ENCODE measurements at regions not wholly inside any gene's neighbourhood (a gene's known extent, or its start where the extent isn't known, plus 50 kb on each side); places are given as distances from the start of the nearest gene placed in this dataset.

DNA sequence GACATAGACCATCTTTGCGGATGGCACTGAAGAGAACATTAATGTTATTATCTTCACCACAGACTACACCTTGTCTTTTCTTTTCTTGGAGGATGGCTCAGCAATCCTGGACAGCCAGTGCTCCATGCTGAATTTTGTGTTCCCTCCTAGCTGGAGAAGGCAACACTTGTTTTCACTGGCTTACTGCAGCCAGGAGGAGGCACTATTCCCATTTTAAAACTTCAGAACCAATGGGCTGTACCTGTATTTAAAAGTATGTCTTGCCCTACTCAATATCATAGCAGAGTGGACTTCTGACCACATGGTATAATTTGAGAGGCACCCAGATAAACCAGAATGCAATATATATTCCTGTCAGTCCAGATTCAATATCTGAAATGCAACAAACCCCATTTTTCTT, 53.3 kb upstream of the POGK start:
- TF ChIP-seq, protein P1, sequence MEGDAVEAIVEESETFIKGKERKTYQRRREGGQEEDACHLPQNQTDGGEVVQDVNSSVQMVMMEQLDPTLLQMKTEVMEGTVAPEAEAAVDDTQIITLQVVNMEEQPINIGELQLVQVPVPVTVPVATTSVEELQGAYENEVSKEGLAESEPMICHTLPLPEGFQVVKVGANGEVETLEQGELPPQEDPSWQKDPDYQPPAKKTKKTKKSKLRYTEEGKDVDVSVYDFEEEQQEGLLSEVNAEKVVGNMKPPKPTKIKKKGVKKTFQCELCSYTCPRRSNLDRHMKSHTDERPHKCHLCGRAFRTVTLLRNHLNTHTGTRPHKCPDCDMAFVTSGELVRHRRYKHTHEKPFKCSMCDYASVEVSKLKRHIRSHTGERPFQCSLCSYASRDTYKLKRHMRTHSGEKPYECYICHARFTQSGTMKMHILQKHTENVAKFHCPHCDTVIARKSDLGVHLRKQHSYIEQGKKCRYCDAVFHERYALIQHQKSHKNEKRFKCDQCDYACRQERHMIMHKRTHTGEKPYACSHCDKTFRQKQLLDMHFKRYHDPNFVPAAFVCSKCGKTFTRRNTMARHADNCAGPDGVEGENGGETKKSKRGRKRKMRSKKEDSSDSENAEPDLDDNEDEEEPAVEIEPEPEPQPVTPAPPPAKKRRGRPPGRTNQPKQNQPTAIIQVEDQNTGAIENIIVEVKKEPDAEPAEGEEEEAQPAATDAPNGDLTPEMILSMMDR (IDR thresholded peaks at IDR 0.05 in 2 of 3, conservative IDR thresholded peaks at IDR 0.05 in 1 of 3; ENCODE audit: borderline replicate concordance in 1 of 3, insufficient read depth in 1 of 3, low read depth in 2 of 3, low read length in 2 of 3): peak in 1 of 3 experiments; percentile 33; a peak in 2 of 6 replicates
- no peak for TF ChIP-seq EZH2phosphoT487 (IDR thresholded peaks at IDR 0.05; ENCODE audit: borderline replicate concordance)
